Cerebellar cortex (tissue), 1 donor: ENCODE measurements at regions not wholly inside any gene's neighbourhood (a gene's known extent, or its start where the extent isn't known, plus 50 kb on each side); places are given as distances from the start of the nearest gene placed in this dataset.
A peak's percentile ranks its signal among the peaks of the same experiment; 100 is the strongest.
"Not testable (repeated sequence)": the region's sequence is repeated elsewhere in the genome, so short reads cannot be mapped to it uniquely, and the experiment has no call there.

Source experiments
- DNase-seq: peaks from one replicate; pipeline ENCODE4 v3.0.0-alpha.2; 2015; ENCODE audit warnings: low spot score

GRCh38 chr15:77861997-77862635, 215.4 kb downstream of the TBC1D2B start:
- DNase-seq: not testable (repeated sequence)

- DNase-seq: no peak
These were observed 217.3 kb downstream of the TBC1D2B start for GRCh38 chr15:77860071-77860691.

GRCh38 chr15:77859491-77860060, 217.9 kb downstream of the TBC1D2B start:
- peak; percentile 65 for DNase-seq

GRCh38 chr15:77858792-77859490, 218.6 kb downstream of the TBC1D2B start:
- DNase-seq: no peak

GRCh38 chr15:77857419-77857818, 220.1 kb downstream of the TBC1D2B start:
- no peak for DNase-seq

GRCh38 chr15:77856705-77857346, 220.7 kb downstream of the TBC1D2B start:
- no peak for DNase-seq

- no peak for DNase-seq
These were observed 221.6 kb downstream of the TBC1D2B start for GRCh38 chr15:77855871-77856270.

- DNase-seq: no peak
These were observed 222.3 kb upstream of the LINGO1 start for GRCh38 chr15:77854980-77855379.

GRCh38 chr15:77853910-77854309, 221.2 kb upstream of the LINGO1 start:
- no peak for DNase-seq

- DNase-seq: no peak
These were observed 220.3 kb upstream of the LINGO1 start for GRCh38 chr15:77853008-77853328.

- DNase-seq: no peak
These were observed 219.7 kb upstream of the LINGO1 start for GRCh38 chr15:77852241-77853007.

GRCh38 chr15:77851691-77852090, 219.0 kb upstream of the LINGO1 start:
- no peak for DNase-seq

- DNase-seq: no peak
These were observed 218.4 kb upstream of the LINGO1 start for GRCh38 chr15:77851086-77851485.

- DNase-seq: no peak
These were observed 214.3 kb upstream of the LINGO1 start for GRCh38 chr15:77846986-77847385.

- DNase-seq: no peak
These were observed 213.6 kb upstream of the LINGO1 start for GRCh38 chr15:77846360-77846759.

- DNase-seq: no peak
These were observed 212.2 kb upstream of the LINGO1 start for GRCh38 chr15:77844798-77845446.

GRCh38 chr15:77843546-77843945, 210.8 kb upstream of the LINGO1 start:
- no peak for DNase-seq

GRCh38 chr15:77840991-77841775, 208.5 kb upstream of the LINGO1 start:
- no peak for DNase-seq

- DNase-seq: no peak
These were observed 207.5 kb upstream of the LINGO1 start for GRCh38 chr15:77839970-77840905.
